Smooth muscle cell (in vitro differentiated cells): ENCODE measurements at regions not wholly inside any gene's neighbourhood (a gene's known extent, or its start where the extent isn't known, plus 50 kb on each side); places are given as distances from the start of the nearest gene placed in this dataset.
"Not testable (repeated sequence)": the region's sequence is repeated elsewhere in the genome, so short reads cannot be mapped to it uniquely, and the experiment has no call there.

ENCODE experiments used
- DNase-seq: peaks from one replicate; lab custom pipeline; 2025; ENCODE audit not compliant: unreplicated experiment; lab: John Stamatoyannopoulos, UW
- H2AFZ ChIP-seq: fragments of 200-600 bp; sonication (generic); 2 replicates; pipeline ENCODE4 v1.6.0; 2016; ENCODE audit warnings: antibody characterized with exemption, low read depth, mild to moderate bottlenecking
- H3F3A ChIP-seq: fragments of 200-600 bp; sonication (generic); 2 replicates; pipeline ENCODE4 v1.6.0; 2017; ENCODE audit warnings: antibody characterized with exemption, low read depth
- H3K27ac ChIP-seq: fragments of 200-600 bp; sonication (generic); 2 replicates; pipeline ENCODE4 v1.5.1; 2016; ENCODE audit warnings: low read depth, mild to moderate bottlenecking
- H3K27me3 ChIP-seq: fragments of 200-600 bp; sonication (generic); 2 replicates; pipeline ENCODE4 v1.6.1; 2016; ENCODE audit warnings: low read depth, mild to moderate bottlenecking
- H3K36me3 ChIP-seq: fragments of 200-600 bp; sonication (generic); 2 replicates; pipeline ENCODE4 v1.5.1; 2016; ENCODE audit warnings: low read depth
- H3K4me1 ChIP-seq: fragments of 200-600 bp; sonication (generic); 2 replicates; pipeline ENCODE4 v1.5.1; 2016; ENCODE audit warnings: low read depth
- H3K4me2 ChIP-seq: fragments of 200-600 bp; sonication (generic); 2 replicates; pipeline ENCODE4 v1.6.0; 2016; ENCODE audit warnings: mild to moderate bottlenecking
- H3K4me3 ChIP-seq: fragments of 200-600 bp; sonication (generic); 2 replicates; pipeline ENCODE4 v1.5.1; 2016; ENCODE audit warnings: mild to moderate bottlenecking
- H3K79me2 ChIP-seq: fragments of 200-600 bp; sonication (generic); 2 replicates; pipeline ENCODE4 v1.6.0; 2016; ENCODE audit warnings: low read depth, mild to moderate bottlenecking
- H3K9ac ChIP-seq: fragments of 200-600 bp; sonication (generic); 2 replicates; pipeline ENCODE4 v1.6.0; 2016; ENCODE audit warnings: low read depth
- H3K9me3 ChIP-seq: fragments of 200-600 bp; sonication (generic); replicated peaks from 2 replicates; pipeline ENCODE4 v1.5.1; 2016; ENCODE audit warnings: low read depth
- H4K20me1 ChIP-seq: fragments of 200-600 bp; sonication (generic); 2 replicates; pipeline ENCODE4 v1.6.0; 2016; ENCODE audit warnings: low read depth
- WGBS: methylation state at CpG from one replicate; pipeline ENCODE4 v1.1.7; 2016; ENCODE audit warnings: low lambda C conversion rate; 5-methylcytosine and 5-hydroxymethylcytosine counted together
- TF ChIP-seq, protein P1 (sequence below): fragments of 200-600 bp; sonication (generic); IDR thresholded peaks from 2 replicates; pipeline ENCODE4 v1.5.1; 2017; ENCODE audit warnings: borderline replicate concordance, mild to moderate bottlenecking, antibody characterized with exemption; ENCODE audit not compliant: insufficient read depth, poor library complexity, severe bottlenecking

DNA sequence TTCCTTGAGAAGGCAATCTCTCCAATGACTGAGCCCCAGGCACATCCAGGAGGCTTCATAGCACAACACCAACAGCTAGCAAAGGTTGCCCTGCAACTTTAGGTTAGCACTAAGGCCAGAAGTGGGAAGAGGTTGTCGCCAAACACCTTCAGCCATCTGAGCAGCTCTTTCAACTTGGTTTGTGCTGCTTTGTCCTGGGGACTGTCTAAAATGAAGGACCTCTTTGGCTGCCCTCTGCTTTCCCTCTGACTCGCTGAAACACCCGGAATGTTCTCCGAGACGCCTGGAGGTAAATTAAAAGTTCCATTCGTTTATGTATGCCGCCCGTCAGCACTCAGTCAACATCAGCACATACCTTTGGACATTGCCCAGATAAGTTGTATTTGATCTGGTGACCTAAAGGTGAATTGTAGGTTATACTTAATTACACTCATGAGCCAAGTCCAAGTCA, 121.2 kb upstream of the NR2F2 start:
- DNase-seq, result no peak
- Histone ChIP-seq H3K4me1 (no peaks in the 10 kb centered on the region), H4K20me1 (no peaks in the 10 kb centered on the region), H3K27me3 (peaks cover 25% of the 10 kb centered on the region), H3K36me3 (no peaks in the 10 kb centered on the region), H3K79me2 (no peaks in the 10 kb centered on the region), H3K4me3 (peak overlapping the region; percentile 18), H3K4me2 (no peak overlapping the region), H2AFZ (no peak overlapping the region), H3K27ac (no peak overlapping the region), H3K9ac (no peak overlapping the region), H3F3A (no peaks in the 10 kb centered on the region), H3K9me3 (no peaks in the 10 kb centered on the region)
- TF ChIP-seq, protein P1, sequence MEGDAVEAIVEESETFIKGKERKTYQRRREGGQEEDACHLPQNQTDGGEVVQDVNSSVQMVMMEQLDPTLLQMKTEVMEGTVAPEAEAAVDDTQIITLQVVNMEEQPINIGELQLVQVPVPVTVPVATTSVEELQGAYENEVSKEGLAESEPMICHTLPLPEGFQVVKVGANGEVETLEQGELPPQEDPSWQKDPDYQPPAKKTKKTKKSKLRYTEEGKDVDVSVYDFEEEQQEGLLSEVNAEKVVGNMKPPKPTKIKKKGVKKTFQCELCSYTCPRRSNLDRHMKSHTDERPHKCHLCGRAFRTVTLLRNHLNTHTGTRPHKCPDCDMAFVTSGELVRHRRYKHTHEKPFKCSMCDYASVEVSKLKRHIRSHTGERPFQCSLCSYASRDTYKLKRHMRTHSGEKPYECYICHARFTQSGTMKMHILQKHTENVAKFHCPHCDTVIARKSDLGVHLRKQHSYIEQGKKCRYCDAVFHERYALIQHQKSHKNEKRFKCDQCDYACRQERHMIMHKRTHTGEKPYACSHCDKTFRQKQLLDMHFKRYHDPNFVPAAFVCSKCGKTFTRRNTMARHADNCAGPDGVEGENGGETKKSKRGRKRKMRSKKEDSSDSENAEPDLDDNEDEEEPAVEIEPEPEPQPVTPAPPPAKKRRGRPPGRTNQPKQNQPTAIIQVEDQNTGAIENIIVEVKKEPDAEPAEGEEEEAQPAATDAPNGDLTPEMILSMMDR, result no peak
- WGBS, result 85% methylated on average over 8 of the region's 8 CpGs

DNA sequence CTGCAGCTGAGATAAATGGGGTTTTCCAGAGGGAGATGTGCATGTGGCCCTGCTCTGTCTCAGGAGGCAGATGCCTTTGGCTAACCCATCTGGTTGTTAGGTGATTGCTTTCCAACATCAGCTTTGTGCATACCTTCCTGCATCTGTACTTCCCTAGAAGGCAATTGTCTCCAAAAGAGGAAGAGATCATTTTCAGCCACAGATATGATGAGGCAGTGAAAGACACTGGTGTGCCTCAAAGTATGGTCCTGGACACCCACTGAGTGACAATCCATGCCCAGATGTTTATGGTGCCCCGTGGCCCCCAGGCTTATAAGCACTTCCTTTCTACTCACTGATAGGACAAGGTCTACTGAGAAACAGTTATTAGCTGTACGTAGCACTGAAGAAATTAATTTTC, 117.5 kb upstream of the NR2F2 start:
- WGBS, result 86% methylated on average over 2 of the region's 2 CpGs
- no peaks in the 10 kb centered on the region for H3K36me3 ChIP-seq

DNA sequence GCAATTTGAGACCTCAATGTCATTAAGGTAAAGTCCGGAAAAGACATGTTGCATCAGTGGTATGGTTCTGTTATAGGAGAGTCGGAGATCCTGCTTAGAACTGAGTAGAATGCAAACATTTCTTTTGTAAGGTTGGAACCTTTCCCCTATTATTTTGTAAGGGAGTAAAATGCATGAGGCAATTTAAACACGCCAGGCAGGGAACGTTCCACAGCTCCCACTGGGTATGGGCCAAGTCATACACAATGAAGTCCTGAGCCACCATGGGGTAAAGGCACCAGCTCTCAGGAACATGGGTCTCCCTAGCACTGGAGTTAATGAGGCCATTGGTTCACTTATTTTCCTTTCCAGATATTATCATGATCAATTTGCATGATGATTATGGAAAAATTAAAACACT, 116.6 kb upstream of the NR2F2 start:
- TF ChIP-seq, protein P1, result no peak
- H4K20me1 ChIP-seq, result no peaks in the 10 kb centered on the region

More for the DNA sequence above, 117.5 kb upstream of the NR2F2 start:
- H3K4me3 ChIP-seq, result no peak overlapping the region
- no peaks in the 10 kb centered on the region for H4K20me1 ChIP-seq
- H3K27me3 ChIP-seq, result peaks cover 30% of the 10 kb centered on the region
- no peaks in the 10 kb centered on the region for H3K9me3 ChIP-seq
- TF ChIP-seq, protein P1, result no peak
- H3K4me2 ChIP-seq, result no peak overlapping the region
- no peaks in the 10 kb centered on the region for H3K4me1 ChIP-seq
- H3K9ac ChIP-seq, result no peak overlapping the region
- DNase-seq, result no peak
- H2AFZ ChIP-seq, result no peak overlapping the region
- no peaks in the 10 kb centered on the region for H3F3A ChIP-seq
- H3K27ac ChIP-seq, result no peak overlapping the region
- no peaks in the 10 kb centered on the region for H3K79me2 ChIP-seq

DNA sequence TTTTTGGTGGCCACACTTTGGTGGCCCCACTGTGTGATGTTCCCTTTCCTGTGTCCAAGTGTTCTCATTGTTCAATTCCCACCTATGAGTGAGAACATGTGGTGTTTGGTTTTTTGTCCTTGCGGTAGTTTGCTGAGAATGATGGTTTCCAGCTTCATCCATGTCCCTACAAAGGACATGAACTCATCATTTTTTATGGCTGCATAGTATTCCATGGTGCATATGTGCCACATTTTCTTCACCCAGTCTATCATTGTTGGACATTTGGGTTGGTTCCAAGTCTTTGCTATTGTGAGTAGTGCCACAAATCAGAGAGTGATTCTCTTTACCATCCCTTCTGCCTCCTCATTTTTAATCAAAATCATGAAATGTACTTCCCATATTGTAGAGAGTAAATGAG, 114.0 kb upstream of the NR2F2 start:
- not testable (repeated sequence) for H3F3A ChIP-seq, H3K27ac ChIP-seq, H2AFZ ChIP-seq, H3K4me2 ChIP-seq, H3K9me3 ChIP-seq, H3K9ac ChIP-seq, H3K36me3 ChIP-seq, H3K4me3 ChIP-seq, DNase-seq, H3K79me2 ChIP-seq, H3K4me1 ChIP-seq, H4K20me1 ChIP-seq
- peaks cover 39% of the 10 kb centered on the region for H3K27me3 ChIP-seq
- WGBS, result 100% methylated on average over 1 of the region's 1 CpG

More for the DNA sequence above, 116.6 kb upstream of the NR2F2 start:
- Histone ChIP-seq H3F3A (no peaks in the 10 kb centered on the region), H2AFZ (no peak overlapping the region), H3K79me2 (no peaks in the 10 kb centered on the region), H3K4me2 (no peak overlapping the region), H3K9ac (no peak overlapping the region), H3K4me1 (no peaks in the 10 kb centered on the region), H3K27me3 (peaks cover 30% of the 10 kb centered on the region), H3K9me3 (no peaks in the 10 kb centered on the region), H3K4me3 (no peak overlapping the region), H3K36me3 (no peaks in the 10 kb centered on the region), H3K27ac (no peak overlapping the region)
- WGBS, result 92% methylated on average over 4 of the region's 4 CpGs
- DNase-seq, result no peak
